NCI-H82 treated with DMSO at 0.1 percent for 48 hours (cell line): ENCODE measurements at regions not wholly inside any gene's neighbourhood (a gene's known extent, or its start where the extent isn't known, plus 50 kb on each side); places are given as distances from the start of the nearest gene placed in this dataset.
"Not testable (repeated sequence)": the region's sequence is repeated elsewhere in the genome, so short reads cannot be mapped to it uniquely, and the experiment has no call there.

Experiments
- DNase-seq: peaks from one replicate; lab custom pipeline; 2025; ENCODE audit not compliant: unreplicated experiment; lab: John Stamatoyannopoulos, UW

GRCh38 chr1:95863086-95863485, 629.1 kb downstream of the RWDD3 start:
- DNase-seq, result no peak

- DNase-seq, result no peak
Measured at GRCh38 chr1:95865769-95866168, 631.8 kb downstream of the RWDD3 start.

- no peak for DNase-seq
Measured at GRCh38 chr1:95876276-95876675, 642.3 kb downstream of the RWDD3 start.

- no peak for DNase-seq
Measured at GRCh38 chr1:95879498-95880050, 645.6 kb downstream of the RWDD3 start.

- DNase-seq, result no peak
Measured at GRCh38 chr1:95888941-95889390, 655.0 kb downstream of the RWDD3 start.

GRCh38 chr1:95889400-95889799, 655.4 kb downstream of the RWDD3 start:
- DNase-seq, result no peak

GRCh38 chr1:95893921-95894320, 659.9 kb downstream of the RWDD3 start:
- DNase-seq, result no peak

GRCh38 chr1:95903060-95903459, 669.0 kb downstream of the RWDD3 start:
- DNase-seq, result no peak

- no peak for DNase-seq
Measured at GRCh38 chr1:95905818-95906395, 671.9 kb downstream of the RWDD3 start.

- DNase-seq, result not testable (repeated sequence)
Measured at GRCh38 chr1:95911739-95912138, 677.7 kb downstream of the RWDD3 start.

GRCh38 chr1:95916616-95917015, 682.6 kb downstream of the RWDD3 start:
- DNase-seq, result no peak

GRCh38 chr1:95924684-95925083, 690.7 kb downstream of the RWDD3 start:
- DNase-seq, result no peak

- no peak for DNase-seq
Measured at GRCh38 chr1:95926331-95926730, 692.3 kb downstream of the RWDD3 start.

GRCh38 chr1:95927061-95927460, 693.1 kb downstream of the RWDD3 start:
- DNase-seq, result no peak

- no peak for DNase-seq
Measured at GRCh38 chr1:95935719-95936118, 701.7 kb downstream of the RWDD3 start.

- no peak for DNase-seq
Measured at GRCh38 chr1:95941121-95941798, 707.2 kb downstream of the RWDD3 start.

GRCh38 chr1:95948023-95948422, 714.0 kb downstream of the RWDD3 start:
- DNase-seq, result no peak

- DNase-seq, result no peak
Measured at GRCh38 chr1:95951371-95952102, 717.5 kb downstream of the RWDD3 start.

GRCh38 chr1:95953015-95953414, 719.0 kb downstream of the RWDD3 start:
- DNase-seq, result no peak

GRCh38 chr1:95954585-95954984, 720.6 kb downstream of the RWDD3 start:
- DNase-seq, result peak; percentile 11

- no peak for DNase-seq
Measured at GRCh38 chr1:95956215-95956614, 722.2 kb downstream of the RWDD3 start.

GRCh38 chr1:95957748-95958147, 723.7 kb downstream of the RWDD3 start:
- no peak for DNase-seq
